IMR-90 (cell line): ENCODE measurements at regions not wholly inside any gene's neighbourhood (a gene's known extent, or its start where the extent isn't known, plus 50 kb on each side); places are given as distances from the start of the nearest gene placed in this dataset.

Experiments
- MAFK ChIP-seq: IDR thresholded peaks from 2 replicates; pipeline ENCODE4 v1.6.1; 2012; ENCODE audit warnings: low read depth, low read length, improper control_type of control experiment
- MAZ ChIP-seq: IDR thresholded peaks from 2 replicates; pipeline ENCODE4 v1.6.1; 2012; ENCODE audit warnings: low read depth, mild to moderate bottlenecking, low read length, improper control_type of control experiment, moderate library complexity, borderline replicate concordance
- POLR2A ChIP-seq: IDR thresholded peaks from 2 replicates; pipeline ENCODE4 v1.6.1; 2012; ENCODE audit warnings: mild to moderate bottlenecking, low read depth, low read length
- RCOR1 ChIP-seq: IDR thresholded peaks from 2 replicates; pipeline ENCODE4 v1.6.1; 2012; ENCODE audit warnings: mild to moderate bottlenecking, low read length, improper control_type of control experiment; ENCODE audit not compliant: insufficient replicate concordance
- TF ChIP-seq, protein P1 (sequence below): conservative IDR thresholded peaks from 2 replicates; pipeline ENCODE4 v1.5.1; 2012; ENCODE audit warnings: mild to moderate bottlenecking, low read depth, low read length, improper control_type of control experiment
- TF ChIP-seq, protein P2 (sequence below): fragments of 150-350 bp; IDR thresholded peaks from 2 replicates; pipeline ENCODE4 v1.6.1; 2017; ENCODE audit warnings: mild to moderate bottlenecking, antibody characterized with exemption, low read length, low read depth

GRCh38 chr11:134889832-134890231 is 477.8 kb upstream of the B3GAT1 start:
- TF ChIP-seq, protein P1, sequence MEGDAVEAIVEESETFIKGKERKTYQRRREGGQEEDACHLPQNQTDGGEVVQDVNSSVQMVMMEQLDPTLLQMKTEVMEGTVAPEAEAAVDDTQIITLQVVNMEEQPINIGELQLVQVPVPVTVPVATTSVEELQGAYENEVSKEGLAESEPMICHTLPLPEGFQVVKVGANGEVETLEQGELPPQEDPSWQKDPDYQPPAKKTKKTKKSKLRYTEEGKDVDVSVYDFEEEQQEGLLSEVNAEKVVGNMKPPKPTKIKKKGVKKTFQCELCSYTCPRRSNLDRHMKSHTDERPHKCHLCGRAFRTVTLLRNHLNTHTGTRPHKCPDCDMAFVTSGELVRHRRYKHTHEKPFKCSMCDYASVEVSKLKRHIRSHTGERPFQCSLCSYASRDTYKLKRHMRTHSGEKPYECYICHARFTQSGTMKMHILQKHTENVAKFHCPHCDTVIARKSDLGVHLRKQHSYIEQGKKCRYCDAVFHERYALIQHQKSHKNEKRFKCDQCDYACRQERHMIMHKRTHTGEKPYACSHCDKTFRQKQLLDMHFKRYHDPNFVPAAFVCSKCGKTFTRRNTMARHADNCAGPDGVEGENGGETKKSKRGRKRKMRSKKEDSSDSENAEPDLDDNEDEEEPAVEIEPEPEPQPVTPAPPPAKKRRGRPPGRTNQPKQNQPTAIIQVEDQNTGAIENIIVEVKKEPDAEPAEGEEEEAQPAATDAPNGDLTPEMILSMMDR: no peak
- no peak for TF ChIP-seq POLR2A
- TF ChIP-seq MAFK: no peak
- no peak for TF ChIP-seq MAZ
- no peak for TF ChIP-seq RCOR1
- TF ChIP-seq, protein P2, sequence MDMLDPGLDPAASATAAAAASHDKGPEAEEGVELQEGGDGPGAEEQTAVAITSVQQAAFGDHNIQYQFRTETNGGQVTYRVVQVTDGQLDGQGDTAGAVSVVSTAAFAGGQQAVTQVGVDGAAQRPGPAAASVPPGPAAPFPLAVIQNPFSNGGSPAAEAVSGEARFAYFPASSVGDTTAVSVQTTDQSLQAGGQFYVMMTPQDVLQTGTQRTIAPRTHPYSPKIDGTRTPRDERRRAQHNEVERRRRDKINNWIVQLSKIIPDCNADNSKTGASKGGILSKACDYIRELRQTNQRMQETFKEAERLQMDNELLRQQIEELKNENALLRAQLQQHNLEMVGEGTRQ: no peak
